H9 (cell line): ENCODE measurements at regions not wholly inside any gene's neighbourhood (a gene's known extent, or its start where the extent isn't known, plus 50 kb on each side); places are given as distances from the start of the nearest gene placed in this dataset.

ENCODE experiments used
- DNase-seq: peaks from one replicate; pipeline ENCODE4 v3.0.0-alpha.2; 2017
- H2AFZ ChIP-seq: one replicate; pipeline ENCODE4 v1.6.1; 2013; ENCODE audit warnings: mild to moderate bottlenecking, low read length, control low read depth, moderate library complexity
- H2AK5ac ChIP-seq: 2 replicates; pipeline ENCODE4 v1.6.1; 2013; ENCODE audit warnings: low read length, control low read depth, mixed read lengths; ENCODE audit not compliant: insufficient read length
- H2BK120ac ChIP-seq: one replicate; pipeline ENCODE4 v1.6.1; 2013; ENCODE audit warnings: low read depth, mild to moderate bottlenecking, low read length, control low read depth, inconsistent platforms; ENCODE audit not compliant: poor library complexity, severe bottlenecking
- H2BK12ac ChIP-seq: 2 replicates; pipeline ENCODE4 v1.6.1; 2013; ENCODE audit warnings: low read length, control low read depth, mixed read lengths, low read depth; ENCODE audit not compliant: insufficient read length
- H2BK15ac ChIP-seq: 2 replicates; pipeline ENCODE4 v1.6.1; 2013; ENCODE audit warnings: low read depth, low read length, control low read depth
- H2BK20ac ChIP-seq: one replicate; pipeline ENCODE4 v1.6.1; 2013; ENCODE audit warnings: low read depth, mild to moderate bottlenecking, low read length, control low read depth, inconsistent platforms; ENCODE audit not compliant: poor library complexity, severe bottlenecking
- H2BK5ac ChIP-seq: 2 replicates; pipeline ENCODE4 v1.6.1; 2013; ENCODE audit warnings: low read length, control low read depth, mixed read lengths; ENCODE audit not compliant: insufficient read length
- H3K14ac ChIP-seq: 2 replicates; pipeline ENCODE4 v1.6.1; 2013; ENCODE audit warnings: low read length, control low read depth; ENCODE audit not compliant: insufficient read depth
- H3K18ac ChIP-seq: 2 replicates; pipeline ENCODE4 v1.6.1; 2013; ENCODE audit warnings: low read depth, mild to moderate bottlenecking, mixed read lengths, low read length, control low read depth; ENCODE audit not compliant: insufficient read length
- H3K23ac ChIP-seq: 2 replicates; pipeline ENCODE4 v1.6.1; 2013; ENCODE audit warnings: low read length, control low read depth, mixed read lengths, low read depth; ENCODE audit not compliant: insufficient read length
- H3K23me2 ChIP-seq: 2 replicates; pipeline ENCODE4 v1.6.1; 2013; ENCODE audit warnings: low read depth, mild to moderate bottlenecking, mixed read lengths, low read length, control low read depth; ENCODE audit not compliant: insufficient read length, poor library complexity, severe bottlenecking
- H3K27ac ChIP-seq: 2 replicates; pipeline ENCODE4 v1.5.1; 2013; ENCODE audit warnings: low read length, control low read depth, mixed read lengths, low read depth; ENCODE audit not compliant: insufficient read length
- H3K27me3 ChIP-seq: 2 replicates; pipeline ENCODE4 v1.6.1; 2013; ENCODE audit warnings: low read length, control low read depth, inconsistent platforms; ENCODE audit not compliant: insufficient read depth
- H3K4ac ChIP-seq: 2 replicates; pipeline ENCODE4 v1.6.1; 2013; ENCODE audit warnings: low read depth, mild to moderate bottlenecking, control low read depth, inconsistent platforms, low read length, moderate library complexity
- H3K4me1 ChIP-seq: 2 replicates; pipeline ENCODE4 v1.6.1; 2013; ENCODE audit warnings: low read length, control low read depth, inconsistent platforms; ENCODE audit not compliant: insufficient read depth
- H3K4me2 ChIP-seq: 2 replicates; pipeline ENCODE4 v1.6.1; 2013; ENCODE audit warnings: low read length, control low read depth, mixed read lengths; ENCODE audit not compliant: insufficient read length, insufficient read depth
- H3K56ac ChIP-seq: 2 replicates; pipeline ENCODE4 v1.6.1; 2013; ENCODE audit warnings: low read depth, mild to moderate bottlenecking, mixed read lengths, low read length, control low read depth; ENCODE audit not compliant: insufficient read length
- H3K79me1 ChIP-seq: 2 replicates; pipeline ENCODE4 v1.6.1; 2013; ENCODE audit warnings: low read depth, mild to moderate bottlenecking, moderate library complexity, low read length, control low read depth, inconsistent platforms; ENCODE audit not compliant: insufficient read depth, poor library complexity, severe bottlenecking
- H3K79me2 ChIP-seq: 2 replicates; pipeline ENCODE4 v1.6.1; 2013; ENCODE audit warnings: low read length, control low read depth, inconsistent platforms; ENCODE audit not compliant: insufficient read depth
- H3K9ac ChIP-seq: 2 replicates; pipeline ENCODE4 v1.6.1; 2013; ENCODE audit warnings: low read length, control low read depth, mixed read lengths; ENCODE audit not compliant: insufficient read length; ENCODE audit errors: extremely low read depth
- H3K9me3 ChIP-seq: one replicate; pipeline ENCODE4 v1.6.1; 2013; ENCODE audit warnings: low read depth, low read length, inconsistent platforms; ENCODE audit not compliant: control insufficient read depth
- H3T11ph ChIP-seq: one replicate; pipeline ENCODE4 v1.6.1; 2013; ENCODE audit warnings: mild to moderate bottlenecking, low read length, control low read depth, inconsistent platforms
- H4K20me1 ChIP-seq: one replicate; pipeline ENCODE4 v1.6.1; 2013; ENCODE audit not compliant: control insufficient read depth, insufficient read length, insufficient read depth
- H4K5ac ChIP-seq: 2 replicates; pipeline ENCODE4 v1.6.1; 2013; ENCODE audit warnings: low read depth, mild to moderate bottlenecking, mixed read lengths, low read length, control low read depth; ENCODE audit not compliant: insufficient read length
- H4K8ac ChIP-seq: replicated peaks from 2 replicates; pipeline ENCODE4 v1.6.1; 2013; ENCODE audit warnings: low read length, control low read depth, mixed read lengths, low read depth; ENCODE audit not compliant: insufficient read length
- H4K91ac ChIP-seq: 2 replicates; pipeline ENCODE4 v1.6.1; 2013; ENCODE audit warnings: low read depth, mild to moderate bottlenecking, moderate library complexity, mixed read lengths, low read length, control low read depth; ENCODE audit not compliant: insufficient read length
- H3K27ac Mint-ChIP-seq, 3 experiments: 2 replicates in 2 of 3; 3 replicates in 1 of 3; pipeline ENCODE4 v1.8.0; 2020 to 2021; ENCODE audit warnings: mixed read lengths in 3 of 3, mild to moderate bottlenecking in 1 of 3, moderate library complexity in 1 of 3
- H3K27me3 Mint-ChIP-seq: 2 replicates; pipeline ENCODE4 v1.8.0; 2021; ENCODE audit warnings: low read depth, mild to moderate bottlenecking, moderate library complexity, mixed read lengths
- H3K36me3 Mint-ChIP-seq, 3 experiments: 2 replicates in 2 of 3; 3 replicates in 1 of 3; pipeline ENCODE4 v1.8.0; 2020 to 2021; ENCODE audit warnings: low read depth in 3 of 3, mixed read lengths in 3 of 3; ENCODE audit not compliant: insufficient read depth in 1 of 3
- H3K4me1 Mint-ChIP-seq, 2 experiments: 2 replicates each; pipeline ENCODE4 v1.8.0; 2020; ENCODE audit warnings: mixed read lengths in 2 of 2
- H3K4me3 Mint-ChIP-seq, 2 experiments: 2 replicates in 1 of 2; 3 replicates in 1 of 2; pipeline ENCODE4 v1.8.0; 2020 to 2021; ENCODE audit warnings: mild to moderate bottlenecking in 2 of 2, mixed read lengths in 2 of 2, moderate library complexity in 1 of 2
- H3K9me3 Mint-ChIP-seq, 2 experiments: 2 replicates in 1 of 2; 3 replicates in 1 of 2; pipeline ENCODE4 v1.8.0; 2020; ENCODE audit warnings: mild to moderate bottlenecking in 2 of 2, mixed read lengths in 2 of 2, moderate library complexity in 1 of 2
- CTCF ChIP-seq: fragments of 200-600 bp; sonication (generic); conservative IDR thresholded peaks from 3 replicates; pipeline ENCODE4 v1.8.0; 2021; ENCODE audit warnings: antibody characterized with exemption, mild to moderate bottlenecking
- WGBS: extraction: QIAGEN DNeasy Blood & Tissue Kit; methylation state at CpG from one replicate; pipeline ENCODE4 v1.1.7; 2013; ENCODE audit warnings: missing lambda C conversion rate, low lambda C conversion rate, mixed read lengths; ENCODE audit not compliant: insufficient read length; ENCODE audit errors: extremely low coverage; 5-methylcytosine and 5-hydroxymethylcytosine counted together

GRCh38 chr4:43330288-43330687, 437.8 kb downstream of the GRXCR1 start:
- H3K4me2 ChIP-seq: no peak overlapping the region
- no peaks in the 10 kb centered on the region for H3K9me3 ChIP-seq
- H3K18ac ChIP-seq: no peak overlapping the region
- H3K14ac ChIP-seq: no peak overlapping the region
- no peak overlapping the region for H3K27ac ChIP-seq
- H3K4me1 ChIP-seq: no peaks in the 10 kb centered on the region
- H2AK5ac ChIP-seq: no peak overlapping the region
- no peaks in the 10 kb centered on the region for H3K79me2 ChIP-seq
- H4K20me1 ChIP-seq: no peaks in the 10 kb centered on the region
- no peak overlapping the region for H3K56ac ChIP-seq
- no peak for TF ChIP-seq CTCF
- H2BK15ac ChIP-seq: no peak overlapping the region
- H2AFZ ChIP-seq: no peak overlapping the region
- H3K36me3 Mint-ChIP-seq: no peaks in the 10 kb centered on the region
- H2BK12ac ChIP-seq: no peak overlapping the region
- H4K5ac ChIP-seq: no peak overlapping the region
- no peaks in the 10 kb centered on the region; a peak in 1 of 5 replicates for H3K9me3 Mint-ChIP-seq
- H3T11ph ChIP-seq: no peak overlapping the region
- H2BK120ac ChIP-seq: no peak overlapping the region
- no peaks in the 10 kb centered on the region for H3K27me3 ChIP-seq
- no peak overlapping the region for H3K23ac ChIP-seq
- DNase-seq: no peak
- no peak overlapping the region for H4K8ac ChIP-seq
- no peaks in the 10 kb centered on the region for H3K4me1 Mint-ChIP-seq
- no peak overlapping the region for H4K91ac ChIP-seq
- WGBS: no CpG with 5 or more reads among the region's 1 CpG
- no peaks in the 10 kb centered on the region for H3K23me2 ChIP-seq
- H2BK20ac ChIP-seq: no peak overlapping the region
- H3K9ac ChIP-seq: no peak overlapping the region
- H3K4me3 Mint-ChIP-seq: no peak overlapping the region
- no peak overlapping the region for H3K27ac Mint-ChIP-seq
- peak overlapping the region; percentile 18 for H2BK5ac ChIP-seq
- H3K79me1 ChIP-seq: no peaks in the 10 kb centered on the region
- H3K4ac ChIP-seq: no peak overlapping the region
- H3K27me3 Mint-ChIP-seq: no peaks in the 10 kb centered on the region
